ENCODE measurements at regions not wholly inside any gene's neighbourhood (a gene's known extent, or its start where the extent isn't known, plus 50 kb on each side); places are given as distances from the start of the nearest gene placed in this dataset.

GRCh38 chr3:22209578-22209977 is 458.6 kb upstream of the ZNF385D start:
- no peak for DNase-seq (ENCODE audit: low spot score)
- FAIRE-seq = no peak

- FAIRE-seq = no peak
Observed at GRCh38 chr3:22210693-22211092, 459.7 kb upstream of the ZNF385D start.

GRCh38 chr3:22216601-22217000 is 465.6 kb upstream of the ZNF385D start:
- DNase-seq (ENCODE audit: low spot score) (no peak), FAIRE-seq (no peak)

More at GRCh38 chr3:22210693-22211092, 459.7 kb upstream of the ZNF385D start:
- DNase-seq (ENCODE audit: low spot score) = no peak

GRCh38 chr3:22225161-22225560 is 474.2 kb upstream of the ZNF385D start:
- no peak for DNase-seq (ENCODE audit: low spot score)
- no peak for FAIRE-seq

- DNase-seq (ENCODE audit: low spot score) = no peak
- FAIRE-seq = no peak
Observed at GRCh38 chr3:22228705-22229104, 477.7 kb upstream of the ZNF385D start.

- FAIRE-seq = no peak
- DNase-seq (ENCODE audit: low spot score) = no peak
Observed at GRCh38 chr3:22231061-22231460, 480.1 kb upstream of the ZNF385D start.

GRCh38 chr3:22236490-22237270 is 485.7 kb upstream of the ZNF385D start:
- no peak for FAIRE-seq
- DNase-seq (ENCODE audit: low spot score) = no peak

- no peak for DNase-seq (ENCODE audit: low spot score)
- no peak for FAIRE-seq
Observed at GRCh38 chr3:22239011-22239410, 488.0 kb upstream of the ZNF385D start.

- FAIRE-seq = no peak
Observed at GRCh38 chr3:22241110-22241509, 490.1 kb upstream of the ZNF385D start.

GRCh38 chr3:22244761-22245521 is 493.9 kb upstream of the ZNF385D start:
- FAIRE-seq (peak; percentile 32), DNase-seq (ENCODE audit: low spot score) (peak; percentile 74)

More at GRCh38 chr3:22241110-22241509, 490.1 kb upstream of the ZNF385D start:
- no peak for DNase-seq (ENCODE audit: low spot score)

GRCh38 chr3:22245811-22246583 is 495.0 kb upstream of the ZNF385D start:
- DNase-seq (ENCODE audit: low spot score) (no peak), FAIRE-seq (no peak)

- FAIRE-seq (no peak), DNase-seq (ENCODE audit: low spot score) (no peak)
Observed at GRCh38 chr3:22249658-22250057, 498.6 kb upstream of the ZNF385D start.

GRCh38 chr3:22257252-22257651 is 506.2 kb upstream of the ZNF385D start:
- DNase-seq (ENCODE audit: low spot score) (no peak), FAIRE-seq (no peak)

- FAIRE-seq (no peak), DNase-seq (ENCODE audit: low spot score) (no peak)
Observed at GRCh38 chr3:22262386-22262785, 511.4 kb upstream of the ZNF385D start.

GRCh38 chr3:22263042-22263441 is 512.0 kb upstream of the ZNF385D start:
- peak; percentile 11 for DNase-seq (ENCODE audit: low spot score)
- FAIRE-seq = no peak

GRCh38 chr3:22265403-22265802 is 514.4 kb upstream of the ZNF385D start:
- no peak for DNase-seq (ENCODE audit: low spot score)
- FAIRE-seq = no peak

- DNase-seq (ENCODE audit: low spot score) (no peak), FAIRE-seq (no peak)
Observed at GRCh38 chr3:22269831-22270230, 518.8 kb upstream of the ZNF385D start.

GRCh38 chr3:22276351-22276750 is 525.3 kb upstream of the ZNF385D start:
- DNase-seq (ENCODE audit: low spot score) (no peak), FAIRE-seq (no peak)

- FAIRE-seq = no peak
- DNase-seq (ENCODE audit: low spot score) = peak; percentile 41
Observed at GRCh38 chr3:22284559-22284958, 533.5 kb upstream of the ZNF385D start.

GRCh38 chr3:22288756-22289155 is 537.7 kb upstream of the ZNF385D start:
- FAIRE-seq = no peak
- no peak for DNase-seq (ENCODE audit: low spot score)

GRCh38 chr3:22292681-22293080 is 541.7 kb upstream of the ZNF385D start:
- no peak for FAIRE-seq

GRCh38 chr3:22296601-22297000 is 545.6 kb upstream of the ZNF385D start:
- peak; percentile 20 for FAIRE-seq
- DNase-seq (ENCODE audit: low spot score) = no peak

More at GRCh38 chr3:22292681-22293080, 541.7 kb upstream of the ZNF385D start:
- DNase-seq (ENCODE audit: low spot score) = no peak
